Vagina (tissue), 2 donors: ENCODE measurements at regions not wholly inside any gene's neighbourhood (a gene's known extent, or its start where the extent isn't known, plus 50 kb on each side); places are given as distances from the start of the nearest gene placed in this dataset.

Experiments
- CTCF ChIP-seq, 3 experiments: fragments of 450-650 bp in 2 of 3; fragments of 200-600 bp in 1 of 3; sonication (generic) in 1 of 3; IDR thresholded peaks; one replicate each; pipeline ENCODE4 v1.5.1; 2017 to 2019; ENCODE audit warnings: antibody characterized with exemption in 3 of 3, mild to moderate bottlenecking in 2 of 3, moderate library complexity in 2 of 3
- POLR2A ChIP-seq, 2 donors: fragments of 450-650 bp; IDR thresholded peaks; one replicate each; pipeline ENCODE4 v1.6.1; 2017; ENCODE audit warnings: antibody characterized with exemption in 2 of 2, mild to moderate bottlenecking in 2 of 2, moderate library complexity in 2 of 2
- POLR2AphosphoS5 ChIP-seq, 2 donors: sonication (generic); formaldehyde crosslinking; IDR thresholded peaks; one replicate each; pipeline ENCODE4 v1.9.0; 2017; ENCODE audit warnings: antibody characterized with exemption in 2 of 2, mild to moderate bottlenecking in 2 of 2, low read depth in 1 of 2; ENCODE audit not compliant: insufficient read depth in 1 of 2

- TF ChIP-seq CTCF (IDR thresholded peaks at IDR 0.05): no peak
- TF ChIP-seq POLR2AphosphoS5 (IDR thresholded peaks at IDR 0.05; ENCODE audit: insufficient read depth in 1 of 2, low read depth in 1 of 2): no peak
- TF ChIP-seq POLR2A (IDR thresholded peaks at IDR 0.05): no peak
These were observed 332.3 kb upstream of the EPHA3 start for GRCh38 chr3:88775026-88775690.
